GM23248 (cell line): ENCODE measurements at regions not wholly inside any gene's neighbourhood (a gene's known extent, or its start where the extent isn't known, plus 50 kb on each side); places are given as distances from the start of the nearest gene placed in this dataset.

ENCODE experiments used
- DNase-seq: peaks from one replicate; pipeline ENCODE4 v3.0.0-alpha.2; 2015
- H2AFZ ChIP-seq: fragments of 200-600 bp; sonication (generic); 2 replicates; pipeline ENCODE4 v1.6.1; 2016; ENCODE audit warnings: antibody characterized with exemption
- H3F3A ChIP-seq: fragments of 200-600 bp; sonication (generic); 2 replicates; pipeline ENCODE4 v1.6.1; 2016; ENCODE audit warnings: mild to moderate bottlenecking, antibody characterized with exemption, mixed run types; ENCODE audit not compliant: insufficient read depth
- H3K27ac ChIP-seq: fragments of 200-600 bp; sonication (generic); 2 replicates; pipeline ENCODE4 v1.5.1; 2016; ENCODE audit warnings: mild to moderate bottlenecking
- H3K27me3 ChIP-seq: fragments of 200-600 bp; sonication (generic); replicated peaks from 2 replicates; pipeline ENCODE4 v1.6.1; 2016; ENCODE audit warnings: mild to moderate bottlenecking; ENCODE audit not compliant: insufficient read depth
- H3K36me3 ChIP-seq: fragments of 200-600 bp; sonication (generic); 2 replicates; pipeline ENCODE4 v1.6.1; 2016; ENCODE audit warnings: low read depth, mild to moderate bottlenecking
- H3K4me1 ChIP-seq: fragments of 200-600 bp; sonication (generic); 2 replicates; pipeline ENCODE4 v1.6.1; 2016; ENCODE audit warnings: mild to moderate bottlenecking; ENCODE audit not compliant: insufficient read depth
- H3K4me2 ChIP-seq: fragments of 200-600 bp; sonication (generic); one replicate; pipeline ENCODE4 v1.6.1; 2016; ENCODE audit warnings: mild to moderate bottlenecking; ENCODE audit not compliant: unreplicated experiment
- H3K4me3 ChIP-seq: fragments of 200-600 bp; sonication (generic); 2 replicates; pipeline ENCODE4 v1.5.1; 2016; ENCODE audit warnings: mild to moderate bottlenecking
- H3K79me2 ChIP-seq: fragments of 200-600 bp; sonication (generic); 2 replicates; pipeline ENCODE4 v1.6.1; 2016; ENCODE audit warnings: mild to moderate bottlenecking; ENCODE audit not compliant: insufficient read depth
- H3K9ac ChIP-seq: fragments of 200-600 bp; sonication (generic); 2 replicates; pipeline ENCODE4 v1.6.1; 2016; ENCODE audit warnings: mild to moderate bottlenecking
- H3K9me2 ChIP-seq: fragments of 200-600 bp; sonication (generic); 2 replicates; pipeline ENCODE4 v1.6.1; 2016; ENCODE audit warnings: mixed run types, mild to moderate bottlenecking, moderate library complexity; ENCODE audit not compliant: insufficient read depth
- H3K9me3 ChIP-seq: fragments of 200-600 bp; sonication (generic); one replicate; pipeline ENCODE4 v1.6.1; 2017; ENCODE audit warnings: low read depth
- H4K20me1 ChIP-seq: fragments of 200-600 bp; sonication (generic); 2 replicates; pipeline ENCODE4 v1.6.0; 2016; ENCODE audit not compliant: insufficient read depth
- EZH2 ChIP-seq: fragments of 200-600 bp; sonication (generic); IDR thresholded peaks from 2 replicates; pipeline ENCODE4 v1.6.1; 2018; ENCODE audit warnings: antibody characterized with exemption, mild to moderate bottlenecking; ENCODE audit not compliant: insufficient read depth, poor library complexity, severe bottlenecking
- EZH2phosphoT487 ChIP-seq: fragments of 200-600 bp; sonication (generic); IDR thresholded peaks from 2 replicates; pipeline ENCODE4 v1.6.1; 2018; ENCODE audit warnings: antibody characterized with exemption, moderate library complexity, mild to moderate bottlenecking, low read depth; ENCODE audit not compliant: insufficient read depth
- WGBS, 2 experiments: methylation state at CpG; one replicate each; pipeline ENCODE4 v1.1.6; 2015 to 2017; ENCODE audit warnings: low lambda C conversion rate in 2 of 2, low coverage in 1 of 2; ENCODE audit errors: missing lambda C conversion rate in 2 of 2; 5-methylcytosine and 5-hydroxymethylcytosine counted together
- in situ Hi-C: fragments of 300-500 bp; cut with MboI; formaldehyde crosslinking; loops from 2 replicates; pipeline ENCODE4 v1.15.0; 2020

DNA sequence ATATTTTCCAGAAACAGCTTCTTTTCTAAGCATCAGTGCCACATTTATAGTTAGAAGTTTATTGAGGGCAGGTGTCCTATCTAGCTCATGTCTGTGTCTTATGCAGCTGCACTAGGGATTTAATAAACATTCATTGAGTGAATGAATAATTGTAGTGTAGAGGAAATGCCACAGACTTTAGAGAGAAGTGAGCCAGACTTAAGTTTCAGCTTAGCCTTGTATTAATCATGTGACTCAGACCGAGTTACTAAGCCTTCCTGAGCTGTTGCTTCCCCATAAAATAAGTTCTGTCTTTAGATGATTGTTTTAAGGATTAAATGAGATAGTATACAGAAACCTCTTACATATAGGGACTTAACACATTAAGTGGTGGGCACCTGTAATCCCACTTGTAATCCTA lies 236.1 kb upstream of the DDHD1 start:
- Histone ChIP-seq H3K27me3 (no peaks in the 10 kb centered on the region), H3K4me3 (no peak overlapping the region), H3F3A (peaks cover 40% of the 10 kb centered on the region), H3K9me2 (no peaks in the 10 kb centered on the region), H3K4me1 (peaks cover 36% of the 10 kb centered on the region), H2AFZ (no peak overlapping the region), H3K9me3 (no peaks in the 10 kb centered on the region), H3K36me3 (no peaks in the 10 kb centered on the region), H3K9ac (no peak overlapping the region), H3K79me2 (no peaks in the 10 kb centered on the region), H4K20me1 (no peaks in the 10 kb centered on the region), H3K4me2 (peak overlapping the region; percentile 11), H3K27ac (no peak overlapping the region)
- peak; percentile 74 for DNase-seq
- 5 to 10% methylated on average over 1 of the region's 1 CpG for WGBS, 2 experiments
- TF ChIP-seq EZH2 (no peak), EZH2phosphoT487 (no peak)
- in situ Hi-C loops, result no loop called here

GRCh38 chr14:53386362-53386761 lies 233.2 kb upstream of the DDHD1 start:
- in situ Hi-C loops, result no loop called here
- Histone ChIP-seq H3K9ac (no peak overlapping the region), H3K27ac (no peak overlapping the region), H3K4me1 (peaks cover 22% of the 10 kb centered on the region), H4K20me1 (no peaks in the 10 kb centered on the region), H3K9me3 (no peaks in the 10 kb centered on the region), H3F3A (peaks cover 21% of the 10 kb centered on the region), H3K4me3 (no peak overlapping the region), H3K4me2 (no peak overlapping the region), H3K27me3 (no peaks in the 10 kb centered on the region), H2AFZ (no peak overlapping the region), H3K36me3 (no peaks in the 10 kb centered on the region), H3K79me2 (no peaks in the 10 kb centered on the region), H3K9me2 (no peaks in the 10 kb centered on the region)
- 92 to 95% methylated on average over 4 of the region's 4 CpGs for WGBS, 2 experiments
- TF ChIP-seq EZH2phosphoT487 (no peak), EZH2 (no peak)
- no peak for DNase-seq

DNA sequence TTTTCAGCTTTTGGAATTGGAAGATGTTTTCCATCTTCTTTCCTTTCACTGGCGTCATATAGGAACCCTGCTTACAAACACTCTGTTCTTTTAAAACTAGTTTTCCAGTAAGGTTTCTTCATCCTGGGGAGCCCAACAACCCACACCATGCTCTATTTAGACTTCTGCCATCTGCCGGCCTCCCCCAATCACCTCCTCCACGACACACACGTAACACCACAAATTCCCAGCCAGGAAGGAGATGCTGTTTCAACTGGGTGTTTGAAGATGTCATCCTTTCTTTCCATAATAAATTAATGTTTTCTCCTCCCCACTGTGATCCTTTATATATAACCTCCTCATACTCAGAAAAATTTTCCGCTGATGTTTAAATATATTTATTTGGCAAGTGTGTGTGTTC lies 231.4 kb upstream of the DDHD1 start:
- WGBS, 2 experiments, result 97 to 98% methylated on average over 5 of the region's 5 CpGs
- DNase-seq, result no peak
- Histone ChIP-seq H3K36me3 (no peaks in the 10 kb centered on the region), H3K9me3 (no peaks in the 10 kb centered on the region), H3K4me2 (no peak overlapping the region), H3K9ac (no peak overlapping the region), H3K27me3 (no peaks in the 10 kb centered on the region), H3K4me1 (peaks cover 9% of the 10 kb centered on the region), H3F3A (0 out of 2 replicates have a peak, but pooled peaks cover 9% of the 10 kb centered on the region), H3K79me2 (no peaks in the 10 kb centered on the region), H2AFZ (no peak overlapping the region), H4K20me1 (no peaks in the 10 kb centered on the region), H3K4me3 (no peak overlapping the region), H3K9me2 (no peaks in the 10 kb centered on the region), H3K27ac (no peak overlapping the region)
- in situ Hi-C loops, result no loop called here
- TF ChIP-seq EZH2 (no peak), EZH2phosphoT487 (no peak)

- no peak for DNase-seq
- TF ChIP-seq EZH2phosphoT487 (no peak), EZH2 (no peak)
- 0 out of 2 replicates have a peak, but pooled peaks cover 4% of the 10 kb centered on the region for H3F3A ChIP-seq
- H3K27ac ChIP-seq, result no peak overlapping the region
- H3K79me2 ChIP-seq, result no peaks in the 10 kb centered on the region
- H3K27me3 ChIP-seq, result no peaks in the 10 kb centered on the region
- no peak overlapping the region for H3K4me3 ChIP-seq
- H4K20me1 ChIP-seq, result no peaks in the 10 kb centered on the region
- 58 to 73% methylated on average over 1 of the region's 1 CpG for WGBS, 2 experiments
- H3K4me2 ChIP-seq, result no peak overlapping the region
- peaks cover 4% of the 10 kb centered on the region for H3K4me1 ChIP-seq
- no peaks in the 10 kb centered on the region for H3K9me3 ChIP-seq
- in situ Hi-C loops, result no loop called here
- H3K36me3 ChIP-seq, result no peaks in the 10 kb centered on the region
- H3K9ac ChIP-seq, result no peak overlapping the region
- H3K9me2 ChIP-seq, result no peaks in the 10 kb centered on the region
- no peak overlapping the region for H2AFZ ChIP-seq
Observed at GRCh38 chr14:53384073-53384472, 230.9 kb upstream of the DDHD1 start.

GRCh38 chr14:53381895-53382294 lies 228.8 kb upstream of the DDHD1 start:
- H3K9me2 ChIP-seq, result no peaks in the 10 kb centered on the region
- H4K20me1 ChIP-seq, result no peaks in the 10 kb centered on the region
- H2AFZ ChIP-seq, result no peak overlapping the region
- H3K4me2 ChIP-seq, result no peak overlapping the region
- H3K36me3 ChIP-seq, result no peaks in the 10 kb centered on the region
- TF ChIP-seq EZH2phosphoT487 (no peak), EZH2 (no peak)
- H3K9me3 ChIP-seq, result no peaks in the 10 kb centered on the region
- in situ Hi-C loops, result no loop called here
- no peaks in the 10 kb centered on the region for H3K79me2 ChIP-seq
- H3F3A ChIP-seq, result no peaks in the 10 kb centered on the region
- H3K27ac ChIP-seq, result no peak overlapping the region
- WGBS, 2 experiments, result 95 to 100% methylated on average over 2 of the region's 2 CpGs
- H3K9ac ChIP-seq, result no peak overlapping the region
- H3K27me3 ChIP-seq, result no peaks in the 10 kb centered on the region
- no peaks in the 10 kb centered on the region for H3K4me1 ChIP-seq
- no peak overlapping the region for H3K4me3 ChIP-seq
- no peak for DNase-seq
